Peyer's patch (tissue), 4 donors: ENCODE measurements at regions not wholly inside any gene's neighbourhood (a gene's known extent, or its start where the extent isn't known, plus 50 kb on each side); places are given as distances from the start of the nearest gene placed in this dataset.
A peak's percentile ranks its signal among the peaks of the same experiment; 100 is the strongest.

Experiments
- DNase-seq, 3 donors: peaks; one replicate each; pipeline ENCODE4 v3.0.0-alpha.2; 2017 to 2019
- H3K27ac ChIP-seq, 4 donors: fragments of 200-600 bp; sonication (generic); one replicate each; pipeline ENCODE4 v1.5.1; 2016 to 2019
- H3K27me3 ChIP-seq, 2 donors: fragments of 200-600 bp; sonication (generic); one replicate each; pipeline ENCODE4 v1.5.1; 2019
- H3K36me3 ChIP-seq, 3 donors: fragments of 200-600 bp; sonication (generic); one replicate each; pipeline ENCODE4 v1.5.1; 2016 to 2019
- H3K4me1 ChIP-seq, 4 donors: fragments of 200-600 bp; sonication (generic); one replicate each; pipeline ENCODE4 v1.5.1; 2016 to 2019
- H3K4me3 ChIP-seq, 4 donors: fragments of 200-600 bp; sonication (generic); 1 replicate in 3 of 4; 2 replicates in 1 of 4; pipeline ENCODE4 v1.5.1; 2016 to 2019; ENCODE audit warnings: mild to moderate bottlenecking in 1 of 4
- H3K9me3 ChIP-seq, 4 donors: fragments of 200-600 bp; sonication (generic); one replicate each; pipeline ENCODE4 v1.5.1; 2016 to 2019; ENCODE audit warnings: mild to moderate bottlenecking in 1 of 4
- POLR2A ChIP-seq, 2 donors: fragments of 450-650 bp; IDR thresholded peaks; one replicate each; pipeline ENCODE4 v1.5.1; 2017; ENCODE audit warnings: antibody characterized with exemption in 2 of 2, mild to moderate bottlenecking in 2 of 2, moderate library complexity in 2 of 2
- TF ChIP-seq, protein P1 (sequence below), 6 experiments: fragments of 450-650 bp in 4 of 6; fragments of 200-600 bp in 2 of 6; sonication (generic) in 1 of 6; IDR thresholded peaks; one replicate each; pipeline ENCODE4 v1.5.1; 2017 to 2019; ENCODE audit warnings: antibody characterized with exemption in 6 of 6, mild to moderate bottlenecking in 3 of 6, moderate library complexity in 1 of 6

DNA sequence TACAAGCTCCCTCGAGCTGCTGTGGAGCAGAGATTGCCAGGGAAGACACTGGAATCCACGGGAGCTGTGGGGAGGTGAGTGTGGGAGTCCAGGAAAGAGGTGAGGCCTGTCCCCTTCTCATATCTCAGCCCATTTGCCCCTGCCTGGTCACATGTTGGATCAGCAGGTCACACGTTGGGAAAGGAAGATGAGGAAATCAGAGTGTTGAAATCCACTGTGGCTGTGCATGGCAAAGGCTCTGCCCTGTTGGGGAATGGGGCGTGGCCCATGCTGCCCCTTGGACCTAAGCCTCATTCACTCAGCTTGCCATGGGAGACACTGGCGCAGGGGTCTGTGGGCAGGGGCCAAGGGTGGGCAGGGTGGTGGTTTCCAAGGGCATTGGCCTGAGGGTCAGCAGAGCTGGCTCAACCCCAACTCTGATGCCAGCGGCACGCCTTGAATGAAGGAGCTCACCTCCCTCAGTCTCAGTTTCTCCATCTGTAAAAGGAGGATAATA lies 85.4 kb upstream of the CPEB4 start:
- Histone ChIP-seq H3K4me1 (no peaks in the 10 kb centered on the region), H3K4me3 (no peak overlapping the region), H3K27ac (peak overlapping the region in 2 of 4 donors; percentile 51 to 63), H3K9me3 (no peaks in the 10 kb centered on the region), H3K36me3 (no peaks in the 10 kb centered on the region), H3K27me3 (no peaks in the 10 kb centered on the region)
- TF ChIP-seq, protein P1, sequence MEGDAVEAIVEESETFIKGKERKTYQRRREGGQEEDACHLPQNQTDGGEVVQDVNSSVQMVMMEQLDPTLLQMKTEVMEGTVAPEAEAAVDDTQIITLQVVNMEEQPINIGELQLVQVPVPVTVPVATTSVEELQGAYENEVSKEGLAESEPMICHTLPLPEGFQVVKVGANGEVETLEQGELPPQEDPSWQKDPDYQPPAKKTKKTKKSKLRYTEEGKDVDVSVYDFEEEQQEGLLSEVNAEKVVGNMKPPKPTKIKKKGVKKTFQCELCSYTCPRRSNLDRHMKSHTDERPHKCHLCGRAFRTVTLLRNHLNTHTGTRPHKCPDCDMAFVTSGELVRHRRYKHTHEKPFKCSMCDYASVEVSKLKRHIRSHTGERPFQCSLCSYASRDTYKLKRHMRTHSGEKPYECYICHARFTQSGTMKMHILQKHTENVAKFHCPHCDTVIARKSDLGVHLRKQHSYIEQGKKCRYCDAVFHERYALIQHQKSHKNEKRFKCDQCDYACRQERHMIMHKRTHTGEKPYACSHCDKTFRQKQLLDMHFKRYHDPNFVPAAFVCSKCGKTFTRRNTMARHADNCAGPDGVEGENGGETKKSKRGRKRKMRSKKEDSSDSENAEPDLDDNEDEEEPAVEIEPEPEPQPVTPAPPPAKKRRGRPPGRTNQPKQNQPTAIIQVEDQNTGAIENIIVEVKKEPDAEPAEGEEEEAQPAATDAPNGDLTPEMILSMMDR (IDR thresholded peaks at IDR 0.05) = no peak
- TF ChIP-seq POLR2A (IDR thresholded peaks at IDR 0.05) = no peak
- peak in 2 of 3 donors; percentile 85 to 87 for DNase-seq

DNA sequence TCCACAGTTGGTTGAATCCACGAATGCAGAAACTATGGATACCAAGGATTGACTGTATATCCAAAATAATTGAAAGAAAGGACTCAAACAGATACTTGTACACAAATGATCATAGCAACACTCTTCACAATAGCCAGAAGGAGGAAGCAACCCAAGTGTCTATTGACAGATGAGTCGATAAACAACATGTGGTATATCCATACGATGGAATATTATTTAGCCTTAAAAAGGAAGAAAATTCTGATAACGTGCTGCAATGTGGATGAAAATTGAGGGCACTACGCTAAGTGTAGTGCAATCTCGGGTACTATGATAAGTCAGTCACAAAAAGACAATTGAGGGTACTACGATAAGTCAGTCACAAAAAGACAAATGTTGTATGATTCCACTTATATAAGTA lies 83.6 kb upstream of the CPEB4 start:
- H3K9me3 ChIP-seq = no peaks in the 10 kb centered on the region
- H3K27ac ChIP-seq = no peak overlapping the region

DNA sequence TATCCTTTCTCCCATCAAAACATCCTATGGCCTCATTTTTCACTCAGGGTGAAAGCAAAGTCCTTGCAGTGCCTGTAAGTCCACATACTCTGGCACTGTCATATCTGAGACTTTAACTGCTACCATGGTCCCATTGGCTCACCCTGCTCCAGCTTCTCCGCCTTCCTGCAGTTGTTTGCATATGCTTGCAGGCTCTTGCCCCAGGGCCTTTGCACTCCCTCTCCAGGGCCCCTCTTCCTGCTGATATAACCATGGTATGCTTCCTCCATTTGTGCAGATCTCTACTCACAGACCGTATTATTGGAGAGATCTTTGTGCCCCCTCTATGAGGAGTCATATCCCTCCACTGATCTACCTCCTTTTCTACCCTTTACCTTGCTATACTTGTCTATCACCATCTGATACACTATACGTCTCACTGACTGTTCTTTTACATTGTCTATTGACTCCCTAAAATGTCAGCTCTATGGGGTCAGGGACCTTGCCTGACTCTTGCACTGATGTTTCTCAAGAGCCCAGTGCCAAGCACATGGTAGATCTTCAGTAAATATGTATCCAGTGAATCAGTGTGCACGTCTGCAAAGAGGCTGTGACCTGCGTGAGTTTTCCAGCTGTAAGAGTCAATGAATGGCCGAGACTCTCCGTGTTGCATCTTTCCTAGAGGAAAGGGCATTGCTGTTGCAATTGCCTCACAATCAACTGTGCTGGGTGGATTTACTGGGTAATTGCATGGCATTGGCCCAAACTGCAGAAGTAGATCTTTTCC lies 81.7 kb upstream of the CPEB4 start:
- Histone ChIP-seq H3K27ac (no peak overlapping the region), H3K4me3 (no peak overlapping the region), H3K4me1 (no peaks in the 10 kb centered on the region), H3K9me3 (no peaks in the 10 kb centered on the region), H3K27me3 (no peaks in the 10 kb centered on the region), H3K36me3 (no peaks in the 10 kb centered on the region)
- no peak for TF ChIP-seq POLR2A (IDR thresholded peaks at IDR 0.05)
- TF ChIP-seq, protein P1 (IDR thresholded peaks at IDR 0.05) = no peak
- DNase-seq = no peak

More for the DNA sequence above, 83.6 kb upstream of the CPEB4 start:
- H3K27me3 ChIP-seq = no peaks in the 10 kb centered on the region
- TF ChIP-seq, protein P1 (IDR thresholded peaks at IDR 0.05) = no peak
- DNase-seq = no peak
- no peaks in the 10 kb centered on the region for H3K36me3 ChIP-seq
- H3K4me3 ChIP-seq = no peak overlapping the region
- no peaks in the 10 kb centered on the region for H3K4me1 ChIP-seq

DNA sequence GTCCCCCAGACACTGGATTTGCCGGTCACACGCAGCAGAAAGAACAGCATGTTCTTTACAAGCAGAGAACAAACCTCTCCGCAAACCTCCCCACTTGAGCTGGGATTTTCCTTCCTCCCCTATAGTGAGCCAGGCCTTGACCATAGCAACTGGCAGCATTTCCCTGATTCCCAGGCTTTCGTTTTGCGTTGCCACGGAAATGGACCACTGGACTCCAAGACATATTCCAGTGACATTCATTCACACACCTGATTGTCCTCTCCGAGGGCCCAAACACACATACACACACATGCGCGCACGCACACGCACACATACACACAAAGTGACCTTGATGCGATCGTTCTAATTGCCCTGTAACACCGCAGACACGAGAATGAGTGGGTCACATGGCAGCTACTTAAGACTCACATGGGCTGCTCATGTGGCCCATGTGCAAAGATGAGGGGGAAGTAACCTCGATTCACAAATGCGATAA lies 80.9 kb upstream of the CPEB4 start:
- TF ChIP-seq POLR2A (IDR thresholded peaks at IDR 0.05) = no peak
- TF ChIP-seq, protein P1 (IDR thresholded peaks at IDR 0.05) = no peak
- no peak for DNase-seq
- no peak overlapping the region for H3K27ac ChIP-seq

DNA sequence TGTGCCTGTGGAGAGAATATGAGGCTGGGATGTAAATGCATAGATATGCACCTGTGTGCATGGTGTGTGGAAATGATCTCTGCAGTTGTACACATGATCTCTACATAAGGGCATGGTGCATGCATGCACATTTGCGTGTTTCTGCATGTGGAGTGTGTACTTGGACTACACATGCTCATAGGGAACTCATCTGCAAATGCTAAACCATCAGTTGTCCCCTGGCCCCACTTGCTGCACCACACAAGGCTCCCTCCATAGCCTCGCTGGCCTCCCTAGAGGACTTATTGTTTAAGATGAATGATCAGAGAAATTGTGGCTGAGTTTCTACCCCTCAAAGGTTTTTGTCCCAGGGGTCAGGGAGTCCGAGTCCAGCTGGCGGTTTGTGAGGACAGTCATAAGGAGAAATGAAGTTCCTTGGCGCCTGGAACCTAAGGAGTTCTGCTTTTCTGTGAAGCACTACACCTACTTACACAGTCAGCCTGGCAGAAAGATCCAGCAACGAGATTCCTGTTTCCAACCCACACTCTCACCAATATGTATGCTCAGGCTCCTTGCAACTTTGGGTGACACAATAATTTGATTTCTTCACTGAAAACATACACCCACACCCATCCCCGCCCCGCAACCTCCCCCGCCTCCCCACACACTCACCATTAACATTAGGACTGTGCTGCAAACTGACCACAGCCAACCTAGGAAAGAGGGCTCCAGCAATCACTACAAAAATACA lies 79.9 kb upstream of the CPEB4 start:
- H3K36me3 ChIP-seq = no peaks in the 10 kb centered on the region
- no peaks in the 10 kb centered on the region for H3K4me1 ChIP-seq
- no peak overlapping the region for H3K27ac ChIP-seq
- TF ChIP-seq, protein P1 (IDR thresholded peaks at IDR 0.05) = no peak
- TF ChIP-seq POLR2A (IDR thresholded peaks at IDR 0.05) = no peak
- no peak overlapping the region for H3K4me3 ChIP-seq
- no peak for DNase-seq
- H3K9me3 ChIP-seq = no peaks in the 10 kb centered on the region
- no peaks in the 10 kb centered on the region for H3K27me3 ChIP-seq

More for the DNA sequence above, 80.9 kb upstream of the CPEB4 start:
- no peaks in the 10 kb centered on the region for H3K27me3 ChIP-seq
- no peaks in the 10 kb centered on the region for H3K4me1 ChIP-seq
- H3K9me3 ChIP-seq = no peaks in the 10 kb centered on the region
- H3K4me3 ChIP-seq = no peak overlapping the region
- H3K36me3 ChIP-seq = no peaks in the 10 kb centered on the region
